ENCODE measurements at regions not wholly inside any gene's neighbourhood (a gene's known extent, or its start where the extent isn't known, plus 50 kb on each side); places are given as distances from the start of the nearest gene placed in this dataset.
A peak's percentile ranks its signal among the peaks of the same experiment; 100 is the strongest.

GRCh38 chr14:66378712-66379505 is 107.3 kb upstream of the CCDC196 start:
- no peak for DNase-seq

- DNase-seq, result no peak
These were observed 106.0 kb upstream of the CCDC196 start for GRCh38 chr14:66380143-66380542.

GRCh38 chr14:66381755-66382154 is 104.4 kb upstream of the CCDC196 start:
- DNase-seq, result no peak

- no peak for DNase-seq
These were observed 102.9 kb upstream of the CCDC196 start for GRCh38 chr14:66383257-66383656.

GRCh38 chr14:66383771-66384170 is 102.4 kb upstream of the CCDC196 start:
- DNase-seq, result no peak

- DNase-seq, result no peak
These were observed 97.7 kb upstream of the CCDC196 start for GRCh38 chr14:66388516-66388915.

- DNase-seq, result no peak
These were observed 96.7 kb upstream of the CCDC196 start for GRCh38 chr14:66389481-66389880.

- DNase-seq, result peak; percentile 35
These were observed 90.9 kb upstream of the CCDC196 start for GRCh38 chr14:66395300-66395699.

GRCh38 chr14:66396164-66396563 is 90.0 kb upstream of the CCDC196 start:
- DNase-seq, result no peak

- no peak for DNase-seq
These were observed 87.7 kb upstream of the CCDC196 start for GRCh38 chr14:66398437-66398836.

GRCh38 chr14:66401449-66402095 is 84.6 kb upstream of the CCDC196 start:
- DNase-seq, result peak; percentile 73

GRCh38 chr14:66403183-66403582 is 83.0 kb upstream of the CCDC196 start:
- DNase-seq, result peak; percentile 53

GRCh38 chr14:66404051-66404545 is 82.1 kb upstream of the CCDC196 start:
- no peak for DNase-seq

GRCh38 chr14:66405158-66405557 is 81.0 kb upstream of the CCDC196 start:
- no peak for DNase-seq

GRCh38 chr14:66413901-66414300 is 72.3 kb upstream of the CCDC196 start:
- DNase-seq, result no peak

GRCh38 chr14:66414511-66414910 is 71.7 kb upstream of the CCDC196 start:
- DNase-seq, result no peak

- no peak for DNase-seq
These were observed 65.7 kb upstream of the CCDC196 start for GRCh38 chr14:66420251-66421006.

- no peak for DNase-seq
These were observed 63.9 kb upstream of the CCDC196 start for GRCh38 chr14:66421990-66422946.

- no peak for DNase-seq
These were observed 60.8 kb upstream of the CCDC196 start for GRCh38 chr14:66425402-66425801.

GRCh38 chr14:66426451-66426850 is 59.7 kb upstream of the CCDC196 start:
- no peak for DNase-seq

- DNase-seq, result no peak
These were observed 53.8 kb upstream of the CCDC196 start for GRCh38 chr14:66432334-66432733.

- DNase-seq, result no peak
These were observed 51.7 kb upstream of the CCDC196 start for GRCh38 chr14:66434464-66434863.
